ENCODE measurements at regions not wholly inside any gene's neighbourhood (a gene's known extent, or its start where the extent isn't known, plus 50 kb on each side); places are given as distances from the start of the nearest gene placed in this dataset.

- H3K36me3 ChIP-seq (replicated peaks; ENCODE audit: low read depth, low read length): no peaks in the 10 kb centered on the region
- no peaks in the 10 kb centered on the region for H3K4me1 ChIP-seq (ENCODE audit: low read length)
These were observed 66.0 kb upstream of the RNU6ATAC start for GRCh38 chr9:134230092-134230941.

GRCh38 chr9:134230942-134231325 lies 66.6 kb upstream of the RNU6ATAC start:
- H3K27me3 ChIP-seq (ENCODE audit: low read depth, low read length): peaks cover 19% of the 10 kb centered on the region
- no peak for TF ChIP-seq EZH2phosphoT487 (IDR thresholded peaks at IDR 0.05; ENCODE audit: low read depth)
- no peak for TF ChIP-seq CTCF (IDR thresholded peaks at IDR 0.05; ENCODE audit: low read depth, low read length)

More at GRCh38 chr9:134230092-134230941, 66.0 kb upstream of the RNU6ATAC start:
- TF ChIP-seq EZH2phosphoT487 (IDR thresholded peaks at IDR 0.05; ENCODE audit: low read depth): no peak
- TF ChIP-seq CTCF (IDR thresholded peaks at IDR 0.05; ENCODE audit: low read depth, low read length): no peak
- H3K27me3 ChIP-seq (ENCODE audit: low read depth, low read length): peaks cover 21% of the 10 kb centered on the region
- no peak overlapping the region for H3K27ac ChIP-seq (ENCODE audit: low read length)
- no peak overlapping the region for H3K4me3 ChIP-seq (ENCODE audit: low read length)
- H3K4me2 ChIP-seq (ENCODE audit: low read length): no peak overlapping the region
- H3K79me2 ChIP-seq (ENCODE audit: low read length): no peaks in the 10 kb centered on the region
- H2AFZ ChIP-seq (ENCODE audit: low read depth, low read length): no peak overlapping the region
- H3K9ac ChIP-seq (ENCODE audit: low read length): no peak overlapping the region
- no peaks in the 10 kb centered on the region for H3K9me3 ChIP-seq (ENCODE audit: insufficient read depth, low read length)
- no peaks in the 10 kb centered on the region for H4K20me1 ChIP-seq (ENCODE audit: insufficient read depth, low read length)

GRCh38 chr9:134231330-134231745 lies 67.0 kb upstream of the RNU6ATAC start:
- H3K27me3 ChIP-seq (ENCODE audit: low read depth, low read length): peaks cover 19% of the 10 kb centered on the region
- H3K27ac ChIP-seq (ENCODE audit: low read length): no peak overlapping the region
- no peaks in the 10 kb centered on the region for H3K79me2 ChIP-seq (ENCODE audit: low read length)
- H3K36me3 ChIP-seq (replicated peaks; ENCODE audit: low read depth, low read length): no peaks in the 10 kb centered on the region
- H3K4me1 ChIP-seq (ENCODE audit: low read length): peaks cover 3% of the 10 kb centered on the region; the same call in 1 of the 2 replicates
- no peaks in the 10 kb centered on the region for H3K9me3 ChIP-seq (ENCODE audit: insufficient read depth, low read length)
- H3K4me2 ChIP-seq (ENCODE audit: low read length): no peak overlapping the region
- TF ChIP-seq CTCF (IDR thresholded peaks at IDR 0.05; ENCODE audit: low read depth, low read length) (no peak), EZH2phosphoT487 (IDR thresholded peaks at IDR 0.05; ENCODE audit: low read depth) (no peak)
- H2AFZ ChIP-seq (ENCODE audit: low read depth, low read length): no peak overlapping the region
- no peaks in the 10 kb centered on the region for H4K20me1 ChIP-seq (ENCODE audit: insufficient read depth, low read length)
- no peak overlapping the region for H3K9ac ChIP-seq (ENCODE audit: low read length)
- H3K4me3 ChIP-seq (ENCODE audit: low read length): no peak overlapping the region

More at GRCh38 chr9:134230942-134231325, 66.6 kb upstream of the RNU6ATAC start:
- Histone ChIP-seq H3K4me1 (ENCODE audit: low read length) (peaks cover 3% of the 10 kb centered on the region; the same call in 1 of the 2 replicates), H3K9me3 (ENCODE audit: insufficient read depth, low read length) (no peaks in the 10 kb centered on the region), H2AFZ (ENCODE audit: low read depth, low read length) (no peak overlapping the region), H3K36me3 (replicated peaks; ENCODE audit: low read depth, low read length) (no peaks in the 10 kb centered on the region), H3K27ac (ENCODE audit: low read length) (no peak overlapping the region), H4K20me1 (ENCODE audit: insufficient read depth, low read length) (no peaks in the 10 kb centered on the region), H3K9ac (ENCODE audit: low read length) (no peak overlapping the region), H3K4me3 (ENCODE audit: low read length) (no peak overlapping the region), H3K79me2 (ENCODE audit: low read length) (no peaks in the 10 kb centered on the region), H3K4me2 (ENCODE audit: low read length) (no peak overlapping the region)

GRCh38 chr9:134231767-134232166 lies 67.4 kb upstream of the RNU6ATAC start:
- Histone ChIP-seq H3K9me3 (ENCODE audit: insufficient read depth, low read length) (no peaks in the 10 kb centered on the region), H2AFZ (ENCODE audit: low read depth, low read length) (no peak overlapping the region), H3K9ac (ENCODE audit: low read length) (no peak overlapping the region), H3K27me3 (ENCODE audit: low read depth, low read length) (peaks cover 19% of the 10 kb centered on the region), H3K79me2 (ENCODE audit: low read length) (no peaks in the 10 kb centered on the region), H3K27ac (ENCODE audit: low read length) (no peak overlapping the region), H3K4me2 (ENCODE audit: low read length) (no peak overlapping the region), H4K20me1 (ENCODE audit: insufficient read depth, low read length) (no peaks in the 10 kb centered on the region), H3K4me3 (ENCODE audit: low read length) (no peak overlapping the region), H3K36me3 (replicated peaks; ENCODE audit: low read depth, low read length) (no peaks in the 10 kb centered on the region), H3K4me1 (ENCODE audit: low read length) (peaks cover 3% of the 10 kb centered on the region; the same call in 1 of the 2 replicates)
- TF ChIP-seq EZH2phosphoT487 (IDR thresholded peaks at IDR 0.05; ENCODE audit: low read depth) (no peak), CTCF (IDR thresholded peaks at IDR 0.05; ENCODE audit: low read depth, low read length) (no peak)
